ENCODE measurements at regions not wholly inside any gene's neighbourhood (a gene's known extent, or its start where the extent isn't known, plus 50 kb on each side); places are given as distances from the start of the nearest gene placed in this dataset.

GRCh38 chr12:4059898-4060568 lies 186.8 kb upstream of the PARP11 start:
- Histone ChIP-seq H3K9me3 (ENCODE audit: control insufficient read depth, insufficient read depth, low read length) (no peaks in the 10 kb centered on the region), H4K8ac (ENCODE audit: low read depth in 2 of 2, low read length in 2 of 2) (no peak overlapping the region), H3K4me2 (ENCODE audit: low read depth, low read length) (no peak overlapping the region), H4K5ac (ENCODE audit: low read depth, low read length) (no peak overlapping the region), H3K56ac (ENCODE audit: extremely low read depth, insufficient read depth, low read length) (no peak overlapping the region), H3K4me1 (ENCODE audit: control insufficient read depth, insufficient read depth, low read length) (no peaks in the 10 kb centered on the region), H4K20me1 (ENCODE audit: insufficient read depth, low read length) (no peaks in the 10 kb centered on the region), H3K4me3 (ENCODE audit: insufficient read depth, low read depth, low read length) (no peak overlapping the region), H2AK9ac (replicated peaks; ENCODE audit: low read depth, low read length, poor library complexity) (no peak overlapping the region), H3K18ac (ENCODE audit: low read depth, low read length) (no peak overlapping the region), H3K9me1 (ENCODE audit: insufficient read depth, low read length) (no peaks in the 10 kb centered on the region), H3K4ac (ENCODE audit: low read depth, low read length) (no peak overlapping the region), H3K14ac (replicated peaks; ENCODE audit: low read depth, low read length) (no peak overlapping the region), H2BK120ac (ENCODE audit: low read depth, low read length) (no peak overlapping the region), H2BK15ac (ENCODE audit: low read depth, low read length) (no peak overlapping the region), H3K27ac (ENCODE audit: insufficient read depth, low read length) (no peak overlapping the region), H4K91ac (ENCODE audit: insufficient read depth, low read depth, low read length) (no peak overlapping the region), H2AFZ (replicated peaks; ENCODE audit: low read length, poor library complexity) (no peak overlapping the region), H3K9ac (ENCODE audit: low read depth, low read length) (no peak overlapping the region), H3K23ac (ENCODE audit: low read depth, low read length) (no peak overlapping the region), H3K79me1 (ENCODE audit: low read depth in 1 of 2, low read length in 2 of 2) (no peaks in the 10 kb centered on the region), H2AK5ac (ENCODE audit: low read depth, low read length) (no peak overlapping the region), H3K27me3 (ENCODE audit: control insufficient read depth, insufficient read depth, low read length) (peaks cover 2% of the 10 kb centered on the region; the same call in 1 of the 2 replicates), H2BK20ac (ENCODE audit: low read depth, low read length) (no peak overlapping the region), H2BK5ac (ENCODE audit: low read depth, low read length, poor library complexity, severe bottlenecking) (no peak overlapping the region), H3K36me3 (ENCODE audit: control insufficient read depth, insufficient read depth, low read length) (no peaks in the 10 kb centered on the region)
- ChIA-PET CTCF (no interaction called here), POLR2A (ENCODE audit: unreplicated experiment) (no interaction called here)
- DNase-seq: no peak
- dilution Hi-C loops (cut with HindIII; ENCODE audit: low sequenced_read_pairs, unreplicated experiment): no loop called here
- no CpG with 5 or more reads among the region's 7 CpGs for WGBS, 2 experiments (ENCODE audit: extremely low coverage in 2 of 2, insufficient read length in 1 of 2)
- in situ Hi-C loops (cut with MboI; ENCODE audit: low sequenced_read_pairs): no loop called here
- ATAC-seq (ENCODE audit: low read depth): no peak
- no TSS peak for BruUV-seq (replicated peaks)
- intact Hi-C loops (cut with micrococcal nuclease): no loop called here
- TF ChIP-seq SMC3 (IDR thresholded peaks at IDR 0.05; ENCODE audit: low read depth, low read length) (no peak), RAD21 (IDR thresholded peaks at IDR 0.05; ENCODE audit: low read length) (no peak), RFX5 (IDR thresholded peaks at IDR 0.05; ENCODE audit: low read depth, low read length) (no peak), MAZ (IDR thresholded peaks at IDR 0.05; ENCODE audit: borderline replicate concordance, low read depth, low read length) (no peak), POLR2A (IDR thresholded peaks at IDR 0.05; ENCODE audit: low read depth, low read length) (no peak)

Data from IMR-90 (cell line).